ENCODE measurements at regions not wholly inside any gene's neighbourhood (a gene's known extent, or its start where the extent isn't known, plus 50 kb on each side); places are given as distances from the start of the nearest gene placed in this dataset.

- TF ChIP-seq, protein P1, sequence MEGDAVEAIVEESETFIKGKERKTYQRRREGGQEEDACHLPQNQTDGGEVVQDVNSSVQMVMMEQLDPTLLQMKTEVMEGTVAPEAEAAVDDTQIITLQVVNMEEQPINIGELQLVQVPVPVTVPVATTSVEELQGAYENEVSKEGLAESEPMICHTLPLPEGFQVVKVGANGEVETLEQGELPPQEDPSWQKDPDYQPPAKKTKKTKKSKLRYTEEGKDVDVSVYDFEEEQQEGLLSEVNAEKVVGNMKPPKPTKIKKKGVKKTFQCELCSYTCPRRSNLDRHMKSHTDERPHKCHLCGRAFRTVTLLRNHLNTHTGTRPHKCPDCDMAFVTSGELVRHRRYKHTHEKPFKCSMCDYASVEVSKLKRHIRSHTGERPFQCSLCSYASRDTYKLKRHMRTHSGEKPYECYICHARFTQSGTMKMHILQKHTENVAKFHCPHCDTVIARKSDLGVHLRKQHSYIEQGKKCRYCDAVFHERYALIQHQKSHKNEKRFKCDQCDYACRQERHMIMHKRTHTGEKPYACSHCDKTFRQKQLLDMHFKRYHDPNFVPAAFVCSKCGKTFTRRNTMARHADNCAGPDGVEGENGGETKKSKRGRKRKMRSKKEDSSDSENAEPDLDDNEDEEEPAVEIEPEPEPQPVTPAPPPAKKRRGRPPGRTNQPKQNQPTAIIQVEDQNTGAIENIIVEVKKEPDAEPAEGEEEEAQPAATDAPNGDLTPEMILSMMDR (IDR thresholded peaks at IDR 0.05) = no peak
- TF ChIP-seq POLR2A (IDR thresholded peaks at IDR 0.05) = no peak
Observed at GRCh38 chr22:22432479-22432878, 76.1 kb downstream of the ZNF280B start.

Measured in right lobe of liver (tissue), 4 donors.